HG03469 (cell line): ENCODE measurements at regions not wholly inside any gene's neighbourhood (a gene's known extent, or its start where the extent isn't known, plus 50 kb on each side); places are given as distances from the start of the nearest gene placed in this dataset.

Experiments
- ATAC-seq: cut with Tn5 transposase; IDR thresholded peaks from one replicate; pipeline ENCODE4 v1.9.1; 2021; ENCODE audit warnings: mild to moderate bottlenecking, moderate library complexity, moderate number of reproducible peaks; ENCODE audit not compliant: unreplicated experiment

DNA sequence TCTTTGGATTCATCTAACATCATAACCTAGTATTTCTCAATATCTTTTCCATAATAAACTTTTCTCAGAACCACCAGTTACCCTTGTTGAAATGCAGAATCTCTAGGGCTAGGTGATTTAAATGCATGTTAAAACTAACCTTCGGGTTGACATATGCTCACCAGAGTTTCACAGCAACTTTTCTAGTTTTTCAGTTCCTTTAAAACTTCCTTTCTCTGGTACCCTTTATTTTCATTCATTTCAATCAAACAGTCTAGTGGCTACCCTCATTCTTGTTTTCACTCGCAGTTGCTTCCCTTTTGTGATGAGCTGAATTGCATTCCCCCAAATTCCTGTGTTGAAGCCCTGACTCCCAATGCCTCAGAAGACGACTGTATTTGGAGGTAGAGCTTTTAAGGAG, 712.8 kb upstream of the CHRM3 start:
- no peak for ATAC-seq

DNA sequence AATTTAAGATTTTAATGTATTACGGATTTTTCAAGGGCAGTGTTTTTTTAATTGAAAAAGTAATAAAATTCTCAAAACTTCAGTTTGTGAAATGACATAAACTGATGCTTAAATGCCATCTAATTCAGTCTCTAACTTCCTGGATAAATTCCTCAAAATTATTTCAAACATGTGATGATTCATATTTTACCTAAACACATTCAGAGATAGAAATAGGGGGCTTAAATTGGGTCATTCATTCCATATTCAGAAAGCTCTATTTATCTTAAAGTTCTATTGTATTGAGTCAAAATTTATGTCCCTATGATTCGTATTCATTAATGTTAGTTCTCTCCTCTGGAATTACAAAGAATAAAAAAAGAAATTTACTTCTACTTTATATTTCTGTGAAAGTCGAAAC, 713.6 kb upstream of the CHRM3 start:
- no peak for ATAC-seq

DNA sequence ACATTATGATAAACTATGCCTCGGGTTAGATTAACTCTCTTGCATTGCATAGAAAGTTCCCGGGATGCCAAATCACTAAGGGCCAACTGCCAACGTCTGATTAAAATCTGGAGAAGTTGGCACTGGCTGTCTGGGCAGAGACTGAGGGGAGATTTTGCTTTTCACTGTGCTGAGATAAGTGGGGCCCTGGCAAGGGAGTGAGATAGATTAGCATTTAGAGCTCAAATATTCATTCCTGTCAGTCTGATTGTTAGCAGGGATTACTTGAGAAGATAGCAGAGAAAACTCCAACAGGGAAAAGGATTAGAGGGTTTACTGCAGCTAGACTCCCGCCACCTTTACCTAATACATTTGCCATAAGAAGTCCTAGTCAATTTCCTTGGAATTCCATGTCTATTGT, 714.1 kb upstream of the CHRM3 start:
- ATAC-seq, result no peak

DNA sequence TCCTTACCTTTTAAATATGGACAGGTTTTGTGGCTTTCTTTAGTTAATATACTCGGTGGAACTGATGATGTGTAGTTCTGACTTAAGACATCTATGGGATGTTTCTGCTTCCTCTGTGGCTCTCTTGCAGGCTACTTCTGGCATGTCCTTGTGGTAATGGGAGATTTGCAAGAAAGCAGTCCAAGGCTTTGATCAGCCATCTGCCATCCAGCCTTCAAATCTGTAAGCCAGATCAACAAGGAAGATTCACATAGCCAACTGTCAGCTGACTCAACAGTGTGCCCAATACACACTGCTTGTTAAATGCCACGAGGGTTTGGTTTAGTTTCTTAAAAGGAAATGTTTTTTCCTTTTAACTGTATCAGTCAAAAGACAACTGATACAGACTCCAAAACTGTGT, 722.2 kb upstream of the CHRM3 start:
- no peak for ATAC-seq

DNA sequence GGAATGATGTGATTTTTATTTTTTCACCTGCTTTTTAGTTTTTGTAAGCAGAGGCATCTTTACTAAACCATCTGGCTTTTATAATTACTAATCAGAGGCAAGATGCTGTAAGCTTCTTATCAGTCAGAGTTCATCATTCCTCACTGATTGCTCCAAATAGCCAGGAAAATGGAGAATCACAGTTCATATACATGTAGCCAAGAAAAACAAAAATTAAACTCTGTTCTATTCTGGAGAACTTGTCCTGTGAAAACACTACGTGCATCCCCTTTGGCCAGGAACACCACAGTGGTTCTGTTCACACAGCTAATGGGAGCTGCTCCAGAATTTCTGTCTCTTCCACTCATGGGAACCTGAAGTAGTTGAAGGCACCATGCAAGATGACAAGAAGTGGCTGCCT, 725.5 kb upstream of the CHRM3 start:
- ATAC-seq, result no peak

DNA sequence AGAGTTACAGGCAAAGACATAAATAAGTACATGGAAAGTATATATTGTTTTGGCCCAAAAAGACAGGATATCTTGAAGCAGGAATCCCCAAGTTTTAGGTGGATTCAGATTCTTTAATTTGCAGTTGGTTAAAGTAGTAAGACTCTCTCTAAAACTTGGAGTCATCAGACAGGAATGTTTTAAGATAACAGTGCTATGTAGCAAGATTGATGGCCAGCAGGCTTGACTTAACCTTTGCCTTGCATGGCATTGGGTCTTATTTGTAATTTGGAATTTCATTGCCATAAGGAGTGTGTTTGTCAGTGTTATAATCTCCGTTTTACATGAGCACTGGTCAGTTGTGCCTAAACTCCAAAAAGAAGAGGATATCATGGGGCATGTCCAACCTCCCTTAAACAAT, 727.6 kb upstream of the CHRM3 start:
- no peak for ATAC-seq

DNA sequence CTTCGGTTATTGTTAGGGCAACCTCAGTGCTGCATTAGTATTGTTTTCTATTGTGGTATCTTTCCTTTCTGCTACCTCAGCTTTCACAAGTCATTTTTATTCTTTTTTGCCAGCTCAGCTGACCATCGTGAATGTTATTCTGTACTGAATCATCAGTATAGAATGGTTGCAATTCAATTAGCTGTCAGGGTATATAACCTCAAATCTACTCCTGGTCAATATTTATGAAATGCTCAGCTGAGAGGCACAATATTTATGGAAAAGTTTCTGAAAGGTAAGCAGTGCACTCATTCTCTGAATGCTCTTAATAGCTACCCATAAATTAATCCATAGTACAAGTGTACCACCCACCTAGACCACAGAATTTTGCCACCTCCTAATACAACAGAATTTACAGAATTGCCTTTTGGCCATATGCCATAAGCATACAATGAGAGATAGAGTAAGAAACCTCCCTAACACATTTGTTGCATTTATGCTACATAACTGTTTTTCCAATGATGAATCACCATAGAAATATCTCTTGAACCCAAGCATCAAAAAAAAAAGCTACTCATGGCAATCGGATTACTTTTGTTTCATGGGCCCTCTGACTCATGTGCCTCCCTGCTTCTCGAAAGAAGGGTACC, 732.6 kb upstream of the CHRM3 start:
- no peak for ATAC-seq

DNA sequence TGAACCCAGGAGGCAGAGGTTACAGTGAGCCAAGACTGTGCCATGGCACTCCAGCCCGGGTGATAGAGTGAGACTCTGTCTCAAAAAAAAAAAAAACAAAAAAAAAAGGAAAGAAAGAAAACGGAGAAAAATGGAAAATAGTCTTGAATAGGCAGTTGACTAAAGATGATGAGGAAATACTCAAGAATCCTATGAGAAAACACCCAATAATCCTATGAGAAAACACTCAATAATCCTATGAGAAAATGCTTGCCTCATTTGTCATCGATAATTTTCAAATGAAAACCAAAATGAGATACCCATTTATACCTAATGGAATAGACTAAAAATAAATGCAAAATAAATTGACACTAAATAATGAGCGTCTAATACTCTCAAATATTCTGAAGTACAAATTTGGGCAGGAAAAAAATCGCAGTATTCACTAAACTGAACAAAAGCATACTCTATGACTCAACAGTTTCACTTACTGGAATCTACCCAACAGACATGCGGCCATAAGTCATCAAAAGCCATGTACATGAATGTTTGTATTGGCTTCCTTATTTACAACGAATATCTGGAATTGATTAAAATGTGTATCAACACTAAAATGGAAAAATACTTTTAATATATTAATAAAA, 733.9 kb upstream of the CHRM3 start:
- ATAC-seq, result no peak

DNA sequence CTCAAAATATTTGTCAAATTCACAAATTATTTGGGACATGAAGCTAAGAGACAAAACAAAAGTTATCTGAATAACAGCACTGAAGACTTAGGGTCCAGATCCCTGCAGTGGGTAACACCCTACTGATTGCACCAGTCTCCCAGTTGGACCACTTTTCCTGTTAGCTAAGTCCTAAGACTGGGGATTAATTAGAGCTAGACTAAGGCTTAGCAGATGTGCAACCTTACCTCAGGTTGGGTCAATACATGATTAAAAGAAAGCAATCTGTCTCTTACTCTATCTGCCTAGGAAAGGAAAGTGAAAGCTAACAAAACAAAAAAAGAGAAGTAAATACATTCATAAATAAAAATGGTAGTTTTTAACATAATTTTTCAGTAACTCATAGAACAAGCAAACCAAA, 737.2 kb upstream of the CHRM3 start:
- ATAC-seq, result no peak

DNA sequence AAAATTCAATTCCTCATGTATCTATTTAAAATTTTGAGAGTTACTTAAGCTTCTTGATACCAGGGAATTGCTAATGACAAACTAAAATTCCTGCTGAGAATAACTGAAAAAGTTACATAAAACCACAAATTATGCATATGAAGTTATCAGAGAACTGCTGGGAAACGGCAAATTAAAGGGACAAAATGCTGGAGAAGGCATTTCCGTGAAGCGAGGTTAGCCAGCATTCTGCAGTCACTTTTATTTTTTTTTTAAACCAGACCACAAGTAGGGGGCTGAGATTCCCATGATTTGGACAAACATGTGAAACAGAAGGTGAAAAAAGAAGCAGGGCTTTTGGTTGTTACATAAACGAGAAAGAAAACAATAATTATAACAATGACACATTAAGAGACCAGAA, 737.6 kb upstream of the CHRM3 start:
- no peak for ATAC-seq

DNA sequence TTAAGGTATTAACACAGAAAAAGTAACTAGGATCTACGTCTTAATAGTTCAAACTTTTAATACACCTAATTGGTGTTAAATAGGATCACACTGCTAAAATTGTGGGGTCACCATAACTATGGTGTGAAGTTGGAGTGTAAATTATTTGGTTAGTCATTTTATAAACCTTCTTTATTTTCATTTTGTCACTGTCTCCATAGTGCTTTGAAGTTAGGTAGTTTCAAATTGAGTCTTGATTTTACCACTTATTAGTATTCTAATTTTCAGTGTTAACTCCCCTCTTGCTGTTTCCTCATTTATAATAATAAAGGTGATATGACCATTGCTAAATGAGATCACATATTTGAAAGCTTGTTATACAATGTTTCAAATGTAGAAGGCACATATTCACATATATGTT, 738.1 kb upstream of the CHRM3 start:
- ATAC-seq, result no peak

DNA sequence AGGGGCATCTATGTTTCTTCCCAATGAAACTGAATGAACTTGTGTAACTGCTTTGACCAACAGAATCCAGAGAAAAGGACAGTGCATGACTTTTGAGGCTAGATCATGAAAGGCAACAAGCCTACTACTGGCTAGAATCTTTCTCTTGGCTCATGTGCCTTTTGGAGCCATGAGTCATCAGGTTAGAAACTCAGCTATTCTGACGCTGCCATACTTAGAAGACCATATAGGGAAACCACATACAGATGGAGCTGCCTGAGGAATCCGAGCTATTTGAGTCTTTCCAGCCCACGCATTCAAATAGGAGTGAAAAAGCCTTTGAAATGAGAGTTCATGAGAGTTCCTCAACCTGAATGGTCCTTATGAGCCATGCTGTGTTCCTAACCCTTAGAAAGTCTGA, 738.5 kb upstream of the CHRM3 start:
- no peak for ATAC-seq

DNA sequence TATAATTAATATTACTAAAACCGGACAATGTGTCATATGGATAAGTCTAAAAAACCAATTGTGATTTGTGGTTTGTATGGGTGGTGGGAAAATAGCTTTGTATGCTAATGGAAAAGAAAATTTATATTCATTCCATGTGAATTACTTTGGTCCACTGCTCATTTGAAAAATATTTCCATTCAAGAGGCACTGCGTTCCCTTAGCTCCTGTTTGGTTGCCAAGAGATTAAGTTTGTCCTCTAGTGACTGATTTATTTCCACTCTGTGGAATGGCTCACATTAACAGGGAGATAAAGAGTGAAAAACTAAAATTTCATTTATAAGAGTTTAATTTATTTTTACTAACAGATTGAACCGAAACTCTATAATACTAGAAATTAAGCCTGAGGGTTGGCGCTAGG, 744.1 kb upstream of the CHRM3 start:
- ATAC-seq, result no peak

DNA sequence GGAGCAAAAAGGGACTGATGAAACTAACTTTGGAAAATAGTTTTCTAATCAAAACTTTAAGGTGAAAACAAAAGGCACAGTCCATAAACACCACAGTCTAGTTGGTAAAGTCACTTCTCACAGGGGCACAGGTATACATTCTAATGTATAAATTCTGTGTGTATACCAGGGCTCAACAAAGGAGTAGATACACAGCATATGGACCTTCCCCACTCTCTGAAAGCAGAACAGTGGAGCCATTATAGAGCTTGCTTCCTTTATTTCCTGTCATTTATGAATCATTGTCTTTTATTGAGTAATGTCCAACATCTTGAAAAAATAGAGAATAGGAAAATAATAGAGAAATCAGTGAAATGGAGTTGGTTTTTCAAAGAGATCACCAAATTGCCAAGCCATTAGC, 746.5 kb upstream of the CHRM3 start:
- no peak for ATAC-seq

DNA sequence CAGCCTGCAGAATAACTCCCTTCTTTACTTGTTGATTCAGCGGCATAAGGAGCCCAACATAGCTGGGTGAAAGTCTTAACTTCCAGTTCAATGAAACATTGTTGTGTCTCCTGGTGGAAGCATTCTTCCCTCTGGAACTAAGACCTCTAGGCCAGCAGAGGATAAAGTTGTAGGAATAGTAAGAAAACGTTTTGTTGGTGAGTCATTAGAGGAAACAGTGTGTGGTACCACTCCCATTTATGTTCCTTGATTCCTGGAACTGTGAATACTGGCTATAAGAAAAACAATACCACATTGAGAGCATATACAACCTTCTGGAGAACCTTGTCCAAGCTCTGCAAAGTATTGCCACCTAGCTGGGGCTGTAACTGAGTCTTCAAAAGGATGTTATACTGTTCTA, 737.4 kb upstream of the ZP4 start:
- no peak for ATAC-seq

DNA sequence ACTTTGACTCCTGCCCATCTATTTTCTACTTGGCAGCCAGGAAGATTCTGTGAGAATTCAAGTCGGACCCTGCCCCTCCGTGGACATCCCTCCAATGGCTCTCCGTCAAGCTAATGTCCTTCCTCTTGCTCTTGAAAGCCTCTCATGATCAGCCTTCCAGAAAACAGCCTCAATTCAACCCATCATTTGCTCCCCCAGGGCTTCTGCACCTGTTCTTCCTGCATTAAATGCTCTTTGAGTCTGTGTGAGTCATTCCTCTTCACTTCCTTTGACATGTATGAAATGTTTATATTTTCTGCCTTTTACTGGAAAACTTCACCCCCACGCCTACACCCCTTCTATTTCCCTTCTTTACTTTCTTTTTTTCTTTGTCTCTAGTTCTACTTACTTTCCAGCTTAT, 734.1 kb upstream of the ZP4 start:
- no peak for ATAC-seq

DNA sequence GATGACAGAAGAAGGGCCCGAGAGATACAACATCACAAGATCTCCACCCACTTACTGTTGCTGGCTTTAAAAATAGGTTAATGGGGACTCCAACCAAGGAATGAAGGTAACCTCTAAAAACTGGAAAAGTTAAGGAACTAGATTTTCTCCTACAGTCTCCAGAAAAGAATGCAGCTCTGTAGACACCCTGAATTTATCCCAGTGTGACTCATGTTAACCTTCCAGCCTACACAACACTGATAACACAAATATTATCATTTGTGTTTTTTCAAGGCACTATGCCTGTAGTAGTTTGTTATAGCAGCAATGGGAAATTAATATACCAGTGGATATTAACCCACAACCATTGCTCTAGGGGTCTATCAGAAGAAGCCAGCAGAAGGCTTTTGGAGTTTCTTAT, 730.7 kb upstream of the ZP4 start:
- no peak for ATAC-seq

DNA sequence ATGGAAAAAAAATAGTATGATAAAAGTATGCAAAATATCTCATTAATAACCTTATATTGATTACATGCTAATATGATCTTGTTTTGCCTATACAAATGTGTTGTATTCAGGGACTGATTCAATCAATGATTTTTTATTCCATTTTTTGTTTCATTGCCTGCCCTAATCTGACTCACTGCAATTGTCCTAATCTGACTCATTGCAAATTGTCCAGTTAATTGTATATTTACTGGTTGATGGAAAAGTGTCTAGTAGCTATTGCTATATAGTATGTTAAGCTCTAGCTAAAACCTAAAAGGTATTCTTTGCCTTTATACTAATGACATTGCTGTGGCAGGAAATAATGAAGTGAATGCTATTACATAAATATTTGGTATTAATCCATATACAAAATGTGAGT, 728.9 kb upstream of the ZP4 start:
- no peak for ATAC-seq

DNA sequence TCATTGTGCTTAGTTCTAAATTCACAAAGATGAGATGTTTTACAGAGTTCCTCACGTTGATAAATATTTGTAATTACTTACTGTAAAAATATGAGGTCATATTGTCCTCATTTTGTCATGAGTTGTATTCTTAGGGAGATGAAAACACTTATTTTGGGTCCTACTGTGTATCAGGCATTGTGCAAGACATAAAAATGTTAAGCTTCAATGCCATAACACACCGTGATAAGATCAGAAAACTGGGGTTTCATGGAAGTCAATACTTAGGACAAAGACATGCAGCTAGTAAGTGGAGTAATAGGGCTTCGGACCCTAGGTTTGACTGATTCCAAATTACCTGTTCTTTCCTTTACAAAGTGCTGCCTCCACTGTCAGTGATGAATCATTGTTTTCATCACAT, 720.7 kb upstream of the ZP4 start:
- no peak for ATAC-seq

DNA sequence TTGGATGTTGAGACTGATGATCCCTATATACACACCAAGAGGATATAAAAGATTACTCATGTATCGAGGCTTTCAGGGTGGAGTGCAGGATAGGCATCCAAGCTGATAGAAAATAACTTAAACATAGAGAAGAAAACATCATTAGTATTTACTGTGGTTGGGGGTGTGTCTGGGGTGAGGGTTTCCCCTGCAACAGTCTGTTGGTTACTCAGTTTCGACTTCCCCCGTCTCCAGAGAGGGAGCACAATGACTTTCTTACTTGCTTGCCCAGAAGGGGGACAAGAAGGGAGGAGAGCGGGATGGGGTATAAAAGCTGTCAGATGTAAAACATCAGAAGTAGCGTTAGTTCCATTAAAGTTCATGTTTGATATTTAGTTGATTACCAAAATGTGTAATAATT, 717.4 kb upstream of the ZP4 start:
- no peak for ATAC-seq

DNA sequence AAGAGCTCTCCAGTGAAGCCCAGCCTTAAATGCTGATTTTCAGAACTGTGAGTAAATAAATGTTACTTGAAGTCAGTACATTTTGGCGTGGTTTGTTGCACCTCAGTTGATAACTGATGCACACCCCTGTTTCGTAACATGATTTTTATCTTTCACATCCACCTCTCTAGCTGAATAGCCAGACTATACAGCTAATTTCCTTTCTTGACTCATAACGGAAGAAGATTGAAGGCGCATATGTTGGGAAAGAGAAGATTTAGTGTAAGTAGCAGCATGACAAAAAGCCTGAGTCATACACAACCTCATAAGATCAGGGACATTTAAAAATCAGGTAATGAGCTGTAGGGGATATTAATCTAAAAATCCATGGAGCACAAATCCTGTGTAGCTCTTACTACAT, 716.2 kb upstream of the ZP4 start:
- ATAC-seq, result no peak

DNA sequence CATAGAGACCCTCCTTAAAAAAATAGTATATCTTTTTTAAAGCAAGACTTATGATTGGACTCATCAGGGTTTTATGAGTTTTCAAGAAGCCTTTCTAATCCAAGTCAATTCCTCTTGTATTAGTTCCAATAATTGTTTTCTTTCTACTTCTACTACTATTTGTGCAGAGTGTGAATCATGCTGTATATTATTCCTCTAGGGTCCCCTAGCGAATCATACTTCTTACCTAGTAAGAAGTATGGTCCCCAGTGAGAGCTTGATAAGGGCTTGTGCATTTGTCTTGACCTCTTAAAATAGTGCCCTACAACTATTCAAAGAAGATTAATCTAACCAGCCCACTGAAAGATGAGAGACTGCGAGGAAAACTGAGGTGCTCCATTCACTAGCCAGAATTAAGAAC, 715.7 kb upstream of the ZP4 start:
- ATAC-seq, result no peak

DNA sequence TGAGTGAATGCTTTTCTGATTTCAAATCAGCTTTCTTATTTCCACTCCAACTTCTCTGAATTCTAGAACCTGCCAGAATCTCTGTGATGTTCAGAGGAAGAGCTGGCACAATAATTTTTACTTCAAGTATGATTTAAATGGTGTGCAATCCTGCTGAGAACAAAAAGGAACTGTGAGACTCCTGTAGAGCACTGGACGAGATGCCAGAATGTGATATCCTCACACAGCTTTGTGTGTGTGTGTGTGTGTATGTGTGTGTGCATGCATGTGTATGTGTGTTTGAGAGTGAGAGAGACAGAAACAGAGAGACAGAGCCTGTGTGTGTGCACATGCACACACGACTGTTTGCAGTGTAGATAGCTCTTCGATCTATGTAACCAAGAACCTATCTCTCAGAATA, 713.6 kb upstream of the ZP4 start:
- ATAC-seq, result no peak
